ENCODE measurements at regions not wholly inside any gene's neighbourhood (a gene's known extent, or its start where the extent isn't known, plus 50 kb on each side); places are given as distances from the start of the nearest gene placed in this dataset.

DNA sequence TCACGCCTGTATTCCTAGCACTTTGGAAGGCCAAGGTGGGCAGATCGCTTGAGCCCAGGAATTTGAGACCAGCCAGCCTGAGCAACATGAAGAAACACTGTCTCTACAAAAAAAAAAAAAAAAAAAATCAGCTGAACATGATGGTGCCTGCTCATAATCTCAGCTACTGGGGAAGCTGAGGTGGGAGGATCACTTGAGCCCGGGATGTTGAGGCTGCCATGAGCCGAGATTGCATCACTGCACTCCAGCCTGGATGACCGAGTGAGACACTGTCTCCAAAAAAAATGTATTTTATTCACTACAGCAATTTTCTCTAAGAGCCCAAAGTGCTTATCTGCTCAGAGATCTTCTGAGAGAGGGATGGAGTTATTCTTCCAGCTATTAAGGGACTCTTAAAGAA lies 215.8 kb upstream of the PPP3CA start:
- DNase-seq, result no peak

DNA sequence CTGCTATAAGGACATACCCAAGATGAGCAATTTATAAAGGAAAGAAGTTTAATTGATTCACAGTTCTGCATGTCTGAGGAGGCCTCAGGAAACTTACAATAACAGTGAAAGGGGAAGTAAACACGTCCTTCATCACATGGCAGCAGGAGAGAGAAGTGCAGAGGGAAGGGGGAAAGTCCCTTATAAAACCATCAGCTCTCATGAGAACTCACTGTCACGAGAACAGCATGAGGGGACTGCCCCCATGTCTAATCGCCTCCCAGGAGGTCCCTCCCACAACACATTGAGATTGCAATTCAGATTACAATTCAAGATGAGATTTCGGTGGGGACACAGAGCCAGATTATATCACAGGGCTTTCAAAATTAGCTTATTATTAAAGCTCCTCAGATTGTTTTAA lies 209.5 kb upstream of the PPP3CA start:
- DNase-seq, result no peak

DNA sequence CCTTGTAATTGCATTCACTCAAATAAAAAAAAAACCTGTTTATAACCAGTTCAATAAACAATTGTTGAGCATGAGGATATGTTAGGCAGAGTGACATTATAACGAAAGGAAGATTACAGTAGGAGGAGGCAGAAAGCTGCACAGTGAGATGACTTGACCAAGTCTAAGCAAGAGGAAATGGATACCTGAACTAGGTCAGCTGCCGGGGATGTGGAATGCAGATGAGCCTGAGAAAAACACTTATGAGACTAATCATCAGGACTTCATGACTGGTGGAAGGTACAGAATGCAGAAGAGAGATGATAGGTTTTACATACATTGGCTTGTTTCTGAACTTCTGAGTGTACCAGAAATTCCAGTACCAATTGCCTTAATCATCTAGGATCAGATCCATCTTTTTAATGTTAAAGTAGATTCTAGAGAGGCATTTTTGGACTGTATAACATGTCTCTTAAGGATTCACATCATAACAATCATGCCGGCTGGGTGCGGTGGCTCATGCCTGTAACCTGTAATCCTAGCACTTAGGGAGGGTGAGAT lies 208.1 kb upstream of the PPP3CA start:
- DNase-seq, result no peak

DNA sequence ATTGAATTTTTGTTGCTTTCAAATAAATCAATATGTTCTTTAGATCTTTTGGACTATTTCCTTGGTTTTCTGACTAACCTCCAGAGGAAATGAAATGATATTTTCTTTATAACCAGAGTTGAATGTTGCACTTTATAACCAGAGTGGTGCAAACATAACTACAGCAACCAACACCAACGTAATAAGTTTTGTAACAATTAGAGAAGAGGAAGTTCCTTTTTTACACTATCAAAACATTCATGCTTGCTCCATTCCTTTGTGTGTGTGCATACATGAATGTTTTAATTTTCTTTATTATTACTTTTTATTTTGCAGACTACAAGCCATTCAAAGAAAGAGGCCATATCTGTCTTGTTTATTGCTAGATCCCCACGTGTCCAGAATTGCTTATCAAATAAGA lies 193.0 kb upstream of the PPP3CA start:
- DNase-seq, result no peak

- no peak for DNase-seq
Measured at GRCh38 chr4:101528526-101528925, 181.2 kb upstream of the PPP3CA start.

- peak; percentile 51 to 52 for DNase-seq
Measured at GRCh38 chr4:101527188-101527587, 179.9 kb upstream of the PPP3CA start.

- DNase-seq, result no peak
Measured at GRCh38 chr4:101515566-101515965, 168.2 kb upstream of the PPP3CA start.

GRCh38 chr4:101515099-101515498 lies 167.8 kb upstream of the PPP3CA start:
- no peak for DNase-seq

DNA sequence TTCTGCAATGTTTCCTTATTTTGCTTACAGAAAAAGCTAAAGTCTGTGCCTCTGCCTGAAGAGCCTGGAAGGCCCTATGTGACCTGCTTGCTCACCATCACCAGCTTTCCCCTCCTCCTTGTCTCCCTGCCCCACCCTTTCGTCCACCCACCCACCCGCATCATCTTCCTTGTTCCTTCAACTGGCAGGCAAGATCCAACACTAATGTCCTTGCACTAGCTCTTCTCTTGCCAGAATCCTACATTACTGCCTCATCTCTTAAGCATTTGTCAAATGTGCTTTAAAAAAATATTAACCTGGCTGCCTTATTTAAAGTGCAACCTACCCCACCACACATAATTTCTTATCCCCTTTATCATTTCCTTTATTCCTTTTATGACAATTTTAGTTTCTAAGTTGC lies 165.1 kb upstream of the PPP3CA start:
- no peak for DNase-seq

GRCh38 chr4:101501421-101501820 lies 154.1 kb upstream of the PPP3CA start:
- no peak for DNase-seq

GRCh38 chr4:101500742-101501141 lies 153.4 kb upstream of the PPP3CA start:
- no peak for DNase-seq

- no peak for DNase-seq
Measured at GRCh38 chr4:101475246-101475645, 127.9 kb upstream of the PPP3CA start.

DNA sequence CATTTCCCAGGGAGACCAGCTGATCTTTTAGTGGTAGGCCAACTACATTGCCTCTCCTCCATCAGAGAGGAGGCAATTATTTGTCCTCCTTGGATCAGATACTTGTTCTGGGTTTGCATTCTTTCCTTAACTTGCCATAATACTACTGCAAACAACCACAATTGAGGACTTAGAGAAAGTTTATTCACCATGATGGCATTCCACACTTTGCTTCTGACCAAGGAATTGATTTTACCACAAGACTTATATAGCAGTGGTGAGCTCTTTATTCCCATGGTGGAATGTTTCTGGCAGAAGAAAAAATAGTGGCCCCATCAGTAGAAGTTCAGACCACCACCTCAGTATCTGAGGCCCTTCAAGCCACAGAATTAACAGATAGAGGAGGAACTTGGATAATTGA lies 123.9 kb upstream of the PPP3CA start:
- no peak for DNase-seq

GRCh38 chr4:101464596-101464995 lies 117.3 kb upstream of the PPP3CA start:
- DNase-seq, result no peak

GRCh38 chr4:101458914-101459313 lies 111.6 kb upstream of the PPP3CA start:
- DNase-seq, result no peak

DNA sequence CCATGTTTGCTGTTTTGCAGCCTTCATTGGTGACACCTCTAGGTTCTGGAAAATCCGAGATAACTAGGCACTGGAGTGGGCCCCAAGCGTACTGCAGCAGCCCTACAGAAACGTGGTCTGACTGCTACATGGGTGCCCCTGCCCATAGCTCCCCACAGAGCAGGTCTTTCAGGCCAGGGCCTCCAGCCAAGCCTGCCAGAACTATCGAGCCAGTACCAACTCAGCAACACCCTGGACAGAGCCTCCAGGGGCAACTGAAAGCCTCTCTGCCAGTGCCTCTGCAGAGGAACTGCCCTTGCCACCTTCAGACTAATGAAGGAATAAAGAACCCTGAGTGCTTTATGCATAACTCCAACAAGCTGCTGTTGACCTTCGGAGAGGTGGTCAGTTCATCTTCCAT lies 111.1 kb upstream of the PPP3CA start:
- DNase-seq, result no peak

GRCh38 chr4:101451086-101451485 lies 103.8 kb upstream of the PPP3CA start:
- no peak for DNase-seq

GRCh38 chr4:101441446-101441845 lies 94.1 kb upstream of the PPP3CA start:
- no peak for DNase-seq

DNA sequence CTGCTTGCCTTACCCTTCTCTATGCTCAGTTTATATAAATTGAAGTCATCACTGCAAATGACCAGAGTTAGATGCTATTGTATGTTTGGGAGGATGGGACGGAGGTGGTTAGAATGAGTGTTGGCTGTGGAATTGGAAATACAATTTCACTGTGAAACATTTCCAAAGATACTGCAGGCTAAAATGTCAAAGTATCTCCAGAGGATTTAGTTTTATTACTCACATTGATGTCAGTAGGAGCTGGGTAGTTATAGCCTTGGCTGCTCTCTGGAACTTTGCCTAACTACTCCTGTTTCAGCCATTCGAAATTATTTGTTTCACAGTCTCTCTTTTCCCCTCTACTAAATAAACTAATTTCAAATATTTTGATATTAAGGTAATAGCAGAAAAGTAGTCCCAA lies 92.6 kb upstream of the PPP3CA start:
- no peak for DNase-seq

DNA sequence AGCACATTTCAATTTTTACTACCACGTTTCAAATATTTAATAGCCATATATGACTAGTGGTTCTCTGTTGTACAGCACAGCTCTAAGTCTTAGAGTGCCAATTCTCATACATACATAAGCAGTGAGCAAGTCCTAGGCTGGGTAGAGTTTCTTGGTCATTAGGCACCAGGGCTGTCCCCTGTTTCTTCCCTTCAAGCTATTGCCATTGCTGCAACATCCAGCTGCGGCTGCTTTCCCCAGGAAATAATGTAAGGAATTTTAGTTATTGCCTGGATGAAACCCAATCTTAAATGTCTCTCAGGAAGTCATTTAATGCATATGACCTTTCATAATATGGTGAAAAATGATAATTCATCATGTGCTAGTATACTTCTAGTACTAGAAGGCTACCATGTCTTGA lies 74.1 kb upstream of the PPP3CA start:
- DNase-seq, result no peak

DNA sequence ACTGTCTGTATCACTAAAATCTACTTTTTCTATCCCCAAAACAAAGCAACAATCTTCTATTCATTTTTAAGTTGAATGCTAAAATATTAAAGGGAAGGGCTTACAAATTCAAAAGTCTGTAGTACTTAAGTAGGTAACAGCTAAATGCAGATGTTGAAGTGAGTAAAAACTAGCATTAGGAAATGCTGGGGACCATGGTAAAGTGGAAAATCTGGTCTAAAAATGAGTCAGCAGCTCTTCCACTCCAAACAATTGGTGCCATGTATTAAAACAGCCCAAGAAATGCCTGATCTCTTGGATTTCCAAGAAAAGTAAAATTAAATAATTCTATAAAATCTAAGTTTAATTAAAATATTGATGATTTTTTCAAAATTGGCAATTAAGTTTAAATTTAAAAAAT lies 73.3 kb upstream of the PPP3CA start:
- DNase-seq, result no peak

DNA sequence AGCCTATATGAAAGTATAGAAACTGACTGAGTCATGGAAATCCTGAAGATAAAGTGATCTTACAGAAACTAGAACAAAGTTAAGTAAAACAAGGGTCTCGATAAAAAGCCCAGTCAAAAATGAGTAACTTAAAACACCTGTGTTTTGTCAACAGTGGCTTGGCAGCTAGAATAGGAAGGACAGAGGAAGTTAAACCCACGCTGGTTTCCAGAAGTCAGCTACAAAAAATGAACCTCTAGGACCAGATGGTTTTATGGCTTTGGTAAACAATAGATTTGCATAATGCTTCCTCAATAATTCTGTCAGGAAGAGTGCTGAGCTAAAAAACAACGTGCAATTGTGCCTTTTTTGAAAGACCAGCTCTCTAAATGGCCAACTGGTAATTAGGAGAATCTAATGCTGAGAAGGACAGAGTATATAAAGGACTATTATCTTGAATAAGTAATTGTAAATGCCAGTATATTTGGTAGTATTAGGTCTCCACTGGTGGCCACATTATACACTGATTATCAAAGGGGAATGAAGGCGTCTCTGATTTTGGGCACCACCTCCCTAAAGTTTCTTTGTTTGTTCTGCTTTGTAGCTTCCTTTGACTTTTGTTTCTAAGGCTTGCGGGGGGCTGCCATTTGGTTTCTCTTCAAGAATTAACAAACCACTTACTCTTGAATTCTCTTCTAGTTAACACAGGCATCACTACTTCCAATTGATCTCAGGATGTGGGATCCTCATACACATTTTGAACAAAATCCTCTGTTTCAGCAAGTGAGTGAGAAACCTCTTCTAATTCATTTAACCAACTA lies 72.2 kb upstream of the PPP3CA start:
- no peak for DNase-seq

GRCh38 chr4:101418466-101418865 lies 71.1 kb upstream of the PPP3CA start:
- no peak for DNase-seq

- DNase-seq, result peak; percentile 26 to 31
Measured at GRCh38 chr4:101418055-101418454, 70.7 kb upstream of the PPP3CA start.

DNA sequence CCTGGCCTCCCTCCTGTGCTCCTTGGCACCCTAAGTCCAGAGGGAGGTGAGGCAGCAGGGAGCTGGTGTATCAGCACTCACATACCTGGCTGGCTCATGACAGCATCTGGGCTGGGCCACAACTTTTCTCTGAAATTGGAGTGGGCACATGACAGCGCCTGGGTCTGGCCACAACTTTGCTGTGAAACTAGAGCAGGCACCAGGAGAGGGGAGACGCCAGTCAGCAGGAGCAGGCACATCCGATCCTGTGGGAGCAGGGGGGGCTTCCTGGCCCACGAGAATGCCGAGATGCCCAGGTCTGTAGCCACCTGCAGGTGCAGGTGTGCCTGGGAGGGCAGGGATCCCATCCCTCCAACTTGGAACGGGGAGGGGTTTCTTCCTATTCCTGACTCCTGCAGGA lies 69.7 kb upstream of the PPP3CA start:
- DNase-seq, result no peak

Measured in activated CD4-positive, alpha-beta T cell treated with anti-CD3 and anti-CD28 coated beads for 4 hours (primary cell).